ENCODE measurements at regions not wholly inside any gene's neighbourhood (a gene's known extent, or its start where the extent isn't known, plus 50 kb on each side); places are given as distances from the start of the nearest gene placed in this dataset.

DNA sequence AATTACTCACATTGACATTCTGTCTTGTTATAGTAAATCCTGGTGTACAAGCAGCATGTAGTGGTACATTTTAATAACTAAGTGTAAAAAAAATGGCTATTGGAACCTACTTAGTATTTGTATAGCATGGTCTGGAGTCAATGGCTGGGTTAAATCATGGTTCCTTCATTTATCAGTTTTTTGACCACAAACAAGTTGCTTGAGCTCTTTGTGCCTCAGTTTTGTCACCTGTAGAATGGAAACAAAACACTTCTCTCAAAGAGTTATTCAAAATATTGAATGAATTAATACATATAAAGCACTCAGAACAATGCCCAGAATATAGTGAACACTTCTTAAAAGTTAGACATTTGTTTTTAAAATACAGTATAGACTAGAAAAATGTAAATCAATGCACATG is 93.2 kb upstream of the HS3ST5 start:
- TF ChIP-seq CTCF (conservative IDR thresholded peaks at IDR 0.05; ENCODE audit: low read depth, low read length) (no peak), EZH2 (IDR thresholded peaks at IDR 0.05; ENCODE audit: borderline replicate concordance, low read depth, low read length, poor library complexity, severe bottlenecking) (no peak)

Measured in A673 (cell line).